ENCODE measurements at regions not wholly inside any gene's neighbourhood (a gene's known extent, or its start where the extent isn't known, plus 50 kb on each side); places are given as distances from the start of the nearest gene placed in this dataset.

- no peak for DNase-seq (ENCODE audit: low read depth in 2 of 2)
These were observed 220.8 kb upstream of the MARCKS start for GRCh38 chr6:113636357-113636824.

- DNase-seq (ENCODE audit: low read depth in 2 of 2), result no peak
These were observed 217.1 kb upstream of the MARCKS start for GRCh38 chr6:113640051-113640450.

- no peak for DNase-seq (ENCODE audit: low read depth in 2 of 2)
These were observed 215.0 kb upstream of the MARCKS start for GRCh38 chr6:113642001-113642713.

- no peak for DNase-seq (ENCODE audit: low read depth in 2 of 2)
These were observed 214.3 kb upstream of the MARCKS start for GRCh38 chr6:113642714-113643406.

- DNase-seq (ENCODE audit: low read depth in 2 of 2), result no peak
These were observed 213.8 kb upstream of the MARCKS start for GRCh38 chr6:113643407-113643770.

- DNase-seq (ENCODE audit: low read depth in 2 of 2), result no peak
These were observed 212.1 kb upstream of the MARCKS start for GRCh38 chr6:113644861-113645575.

GRCh38 chr6:113645576-113645970 lies 211.6 kb upstream of the MARCKS start:
- no peak for DNase-seq (ENCODE audit: low read depth in 2 of 2)

GRCh38 chr6:113645986-113646385 lies 211.2 kb upstream of the MARCKS start:
- DNase-seq (ENCODE audit: low read depth in 2 of 2), result no peak

- no peak for DNase-seq (ENCODE audit: low read depth in 2 of 2)
These were observed 210.4 kb upstream of the MARCKS start for GRCh38 chr6:113646701-113647100.

GRCh38 chr6:113647143-113647889 lies 209.8 kb upstream of the MARCKS start:
- no peak for DNase-seq (ENCODE audit: low read depth in 2 of 2)

- DNase-seq (ENCODE audit: low read depth in 2 of 2), result no peak
These were observed 208.4 kb upstream of the MARCKS start for GRCh38 chr6:113648698-113649097.

- no peak for DNase-seq (ENCODE audit: low read depth in 2 of 2)
These were observed 207.9 kb upstream of the MARCKS start for GRCh38 chr6:113649276-113649675.

- DNase-seq (ENCODE audit: low read depth in 2 of 2), result no peak
These were observed 207.1 kb upstream of the MARCKS start for GRCh38 chr6:113649880-113650609.

- DNase-seq (ENCODE audit: low read depth in 2 of 2), result no peak
These were observed 206.6 kb upstream of the MARCKS start for GRCh38 chr6:113650610-113650979.

GRCh38 chr6:113651120-113651519 lies 206.0 kb upstream of the MARCKS start:
- no peak for DNase-seq (ENCODE audit: low read depth in 2 of 2)

GRCh38 chr6:113651920-113652319 lies 205.2 kb upstream of the MARCKS start:
- DNase-seq (ENCODE audit: low read depth in 2 of 2), result no peak

GRCh38 chr6:113653275-113653674 lies 203.9 kb upstream of the MARCKS start:
- DNase-seq (ENCODE audit: low read depth in 2 of 2), result no peak

GRCh38 chr6:113654396-113654795 lies 202.7 kb upstream of the MARCKS start:
- no peak for DNase-seq (ENCODE audit: low read depth in 2 of 2)

- no peak for DNase-seq (ENCODE audit: low read depth in 2 of 2)
These were observed 201.4 kb upstream of the MARCKS start for GRCh38 chr6:113655761-113656160.

GRCh38 chr6:113659762-113660404 lies 197.3 kb upstream of the MARCKS start:
- no peak for DNase-seq (ENCODE audit: low read depth in 2 of 2)

GRCh38 chr6:113660819-113661218 lies 196.3 kb upstream of the MARCKS start:
- DNase-seq (ENCODE audit: low read depth in 2 of 2), result no peak

Data from activated CD4-positive, alpha-beta T cell treated with anti-CD3 and anti-CD28 coated beads for 24 hours (primary cell).